ENCODE measurements at regions not wholly inside any gene's neighbourhood (a gene's known extent, or its start where the extent isn't known, plus 50 kb on each side); places are given as distances from the start of the nearest gene placed in this dataset.

GRCh38 chr4:66028668-66029067 lies 358.4 kb upstream of the EPHA5 start:
- no peak for ATAC-seq
- 60 to 67% methylated on average over 1 of the region's 1 CpG for WGBS, 2 donors (ENCODE audit: low coverage in 1 of 2)
- H3K9me3 ChIP-seq, result no peaks in the 10 kb centered on the region
- H3K4me3 ChIP-seq, result no peak overlapping the region
- H3K4me1 ChIP-seq, result no peaks in the 10 kb centered on the region
- TF ChIP-seq EP300 (IDR thresholded peaks at IDR 0.05) (no peak), CTCF (IDR thresholded peaks at IDR 0.05) (no peak), POLR2AphosphoS5 (IDR thresholded peaks at IDR 0.05) (no peak), POLR2A (IDR thresholded peaks at IDR 0.05) (no peak)
- H3K27ac ChIP-seq, result no peak overlapping the region
- no peaks in the 10 kb centered on the region for H3K36me3 ChIP-seq
- no peaks in the 10 kb centered on the region for H3K27me3 ChIP-seq

- H3K36me3 ChIP-seq, result no peaks in the 10 kb centered on the region
- ATAC-seq, result no peak
- TF ChIP-seq POLR2AphosphoS5 (IDR thresholded peaks at IDR 0.05) (no peak), EP300 (IDR thresholded peaks at IDR 0.05) (no peak), CTCF (IDR thresholded peaks at IDR 0.05) (no peak), POLR2A (IDR thresholded peaks at IDR 0.05) (no peak)
- no peaks in the 10 kb centered on the region for H3K4me1 ChIP-seq
- no peaks in the 10 kb centered on the region for H3K9me3 ChIP-seq
- H3K27ac ChIP-seq, result no peak overlapping the region
- H3K27me3 ChIP-seq, result no peaks in the 10 kb centered on the region
- WGBS, 2 donors (ENCODE audit: low coverage in 1 of 2), result 29% methylated on average over 1 of the region's 1 CpG
- no peak overlapping the region for H3K4me3 ChIP-seq
These were observed 352.8 kb upstream of the EPHA5 start for GRCh38 chr4:66023061-66023460.

GRCh38 chr4:66017671-66018070 lies 347.4 kb upstream of the EPHA5 start:
- Histone ChIP-seq H3K36me3 (no peaks in the 10 kb centered on the region), H3K27me3 (no peaks in the 10 kb centered on the region), H3K27ac (no peak overlapping the region), H3K9me3 (peaks cover 0 to 20% (median 0%) of the 10 kb centered on the region in 3 donors), H3K4me1 (no peaks in the 10 kb centered on the region), H3K4me3 (no peak overlapping the region)
- no peak for TF ChIP-seq CTCF (IDR thresholded peaks at IDR 0.05)
- TF ChIP-seq EP300 (IDR thresholded peaks at IDR 0.05), result no peak
- no peak for TF ChIP-seq POLR2AphosphoS5 (IDR thresholded peaks at IDR 0.05)
- TF ChIP-seq POLR2A (IDR thresholded peaks at IDR 0.05), result no peak
- WGBS, 2 donors (ENCODE audit: low coverage in 1 of 2), result 80 to 89% methylated on average over 1 to 3 of the region's 3 CpGs
- ATAC-seq, result no peak

- Histone ChIP-seq H3K4me1 (no peaks in the 10 kb centered on the region), H3K27me3 (no peaks in the 10 kb centered on the region), H3K27ac (no peak overlapping the region), H3K4me3 (no peak overlapping the region), H3K9me3 (peaks cover 0 to 31% (median 0%) of the 10 kb centered on the region in 3 donors), H3K36me3 (no peaks in the 10 kb centered on the region)
- ATAC-seq, result no peak
- TF ChIP-seq EP300 (IDR thresholded peaks at IDR 0.05), result no peak
- no peak for TF ChIP-seq CTCF (IDR thresholded peaks at IDR 0.05)
- TF ChIP-seq POLR2AphosphoS5 (IDR thresholded peaks at IDR 0.05), result no peak
- TF ChIP-seq POLR2A (IDR thresholded peaks at IDR 0.05), result no peak
- WGBS, 2 donors (ENCODE audit: low coverage in 1 of 2), result 67 to 78% methylated on average over 1 of the region's 1 CpG
These were observed 346.0 kb upstream of the EPHA5 start for GRCh38 chr4:66016240-66016639.

- 0% methylated on average over 1 of the region's 3 CpGs; no CpG with 5 or more reads in 1 of the 2 donors for WGBS, 2 donors (ENCODE audit: low coverage in 1 of 2)
- no peaks in the 10 kb centered on the region for H3K36me3 ChIP-seq
- H3K4me3 ChIP-seq, result no peak overlapping the region
- TF ChIP-seq POLR2A (IDR thresholded peaks at IDR 0.05) (no peak), POLR2AphosphoS5 (IDR thresholded peaks at IDR 0.05) (no peak)
- H3K27ac ChIP-seq, result no peak overlapping the region
- H3K9me3 ChIP-seq, result peaks cover 0 to 37% (median 0%) of the 10 kb centered on the region in 3 donors
- no peak for ATAC-seq
- H3K27me3 ChIP-seq, result no peaks in the 10 kb centered on the region
- H3K4me1 ChIP-seq, result no peaks in the 10 kb centered on the region
These were observed 344.0 kb upstream of the EPHA5 start for GRCh38 chr4:66014146-66014765.
